ENCODE measurements at regions not wholly inside any gene's neighbourhood (a gene's known extent, or its start where the extent isn't known, plus 50 kb on each side); places are given as distances from the start of the nearest gene placed in this dataset.

GRCh38 chr14:35975814-35976213 is 149.7 kb downstream of the BRMS1L start:
- no peak for TF ChIP-seq CTCF (IDR thresholded peaks at IDR 0.05)
- TF ChIP-seq POLR2AphosphoS5 (IDR thresholded peaks at IDR 0.05; ENCODE audit: low read depth, low read length): no peak

Measured in Panc1 (cell line).